Stimulated activated CD4-positive, alpha-beta T cell treated with anti-CD3 and anti-CD28 coated beads, TNF-alpha, amount 100 ng/mL, for 48 hours (primary cell): ENCODE measurements at regions not wholly inside any gene's neighbourhood (a gene's known extent, or its start where the extent isn't known, plus 50 kb on each side); places are given as distances from the start of the nearest gene placed in this dataset.

Experiments used
- DNase-seq, 3 donors: peaks; one replicate each; pipeline ENCODE4 v3.0.0-alpha.2; 2020; ENCODE audit warnings: low read depth in 3 of 3

DNA sequence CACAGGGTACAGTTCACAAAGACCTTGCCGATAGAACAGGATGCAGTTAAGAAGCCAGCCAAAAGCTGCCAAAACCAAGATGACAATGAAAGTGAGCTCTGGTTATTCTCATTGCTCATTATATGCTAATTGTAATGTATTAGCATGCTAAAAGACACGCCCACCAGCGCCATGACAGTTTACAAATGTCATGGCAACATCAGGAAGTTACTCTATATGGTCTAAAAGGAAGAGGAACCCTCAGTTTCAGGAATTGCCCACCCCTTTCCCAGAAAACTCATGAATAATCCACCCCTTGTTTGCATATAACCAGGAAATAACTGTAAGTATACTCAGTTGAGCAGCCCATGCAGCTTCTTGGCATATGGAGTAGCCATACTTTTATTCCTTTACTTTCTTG is 748.7 kb downstream of the QKI start:
- no peak for DNase-seq

DNA sequence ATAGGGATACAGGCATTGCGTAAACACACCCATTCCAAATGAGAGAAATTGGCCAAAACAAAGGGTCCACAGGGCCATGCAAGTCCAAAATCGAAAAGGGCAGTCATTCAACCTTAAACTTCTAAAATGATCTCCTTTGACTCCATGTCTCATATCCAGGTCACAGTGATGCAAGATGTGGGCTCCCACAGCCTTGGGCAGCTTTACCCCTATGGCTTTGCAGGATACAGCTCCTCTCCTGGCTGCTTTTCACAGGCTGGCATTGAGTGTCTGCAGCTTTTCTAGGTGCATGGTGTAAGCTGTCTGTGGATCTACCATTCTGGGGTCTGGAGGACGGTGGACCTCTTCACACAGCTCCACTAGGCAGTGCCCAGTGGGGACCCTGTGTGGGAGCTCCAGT is 744.5 kb downstream of the QKI start:
- no peak for DNase-seq

- DNase-seq, result no peak
Measured at GRCh38 chr6:164154588-164154987, 740.1 kb downstream of the QKI start.

GRCh38 chr6:164152611-164153010 is 738.1 kb downstream of the QKI start:
- no peak for DNase-seq

DNA sequence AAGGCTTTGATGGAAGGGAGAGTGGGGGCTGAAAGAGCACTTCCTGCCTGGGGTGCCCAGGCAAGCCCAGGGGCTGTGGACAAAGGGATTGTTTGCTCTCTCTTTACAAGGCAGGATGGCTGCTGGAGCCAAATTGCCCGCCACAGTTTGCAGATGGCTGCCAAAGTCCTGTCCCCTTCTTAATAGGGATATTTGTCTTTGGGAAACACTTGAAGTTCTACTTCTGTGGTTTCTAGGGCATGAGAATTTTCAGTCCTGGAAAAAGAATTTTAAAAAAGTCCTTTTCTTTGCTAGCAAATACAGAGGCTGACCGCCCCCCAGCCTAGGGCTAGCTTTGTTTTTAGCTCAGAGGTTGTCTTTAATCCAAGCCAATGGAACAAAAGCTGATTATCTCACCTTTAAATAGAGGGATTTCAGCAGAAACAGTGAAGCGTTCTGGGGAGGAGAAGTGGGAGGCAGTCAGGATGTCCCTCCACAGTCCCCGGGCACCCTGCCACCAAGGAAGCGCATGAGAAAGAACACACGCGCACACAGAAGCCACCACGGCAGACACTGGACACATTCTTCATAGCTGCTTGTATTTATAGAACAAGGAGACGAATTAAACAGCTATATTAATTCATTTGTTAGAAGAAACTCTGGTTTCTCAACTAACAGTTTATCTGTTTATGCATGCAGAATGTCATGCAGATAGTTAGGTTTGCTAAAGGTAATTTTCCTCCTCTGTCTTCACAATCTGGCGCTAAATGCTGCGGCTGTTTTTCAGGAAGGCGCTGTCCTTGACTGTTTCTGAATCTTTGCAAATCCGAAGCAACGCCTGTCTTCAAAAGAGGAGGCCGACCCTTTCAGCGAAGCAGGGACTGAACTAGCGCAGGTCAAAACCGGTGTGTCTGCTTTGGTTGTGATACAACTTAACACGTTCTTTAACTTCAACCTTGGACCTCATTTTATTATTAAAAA is 736.9 kb downstream of the QKI start:
- DNase-seq, result no peak

GRCh38 chr6:164150232-164150631 is 735.7 kb downstream of the QKI start:
- DNase-seq, result no peak

- no peak for DNase-seq
Measured at GRCh38 chr6:164148788-164149187, 734.3 kb downstream of the QKI start.

DNA sequence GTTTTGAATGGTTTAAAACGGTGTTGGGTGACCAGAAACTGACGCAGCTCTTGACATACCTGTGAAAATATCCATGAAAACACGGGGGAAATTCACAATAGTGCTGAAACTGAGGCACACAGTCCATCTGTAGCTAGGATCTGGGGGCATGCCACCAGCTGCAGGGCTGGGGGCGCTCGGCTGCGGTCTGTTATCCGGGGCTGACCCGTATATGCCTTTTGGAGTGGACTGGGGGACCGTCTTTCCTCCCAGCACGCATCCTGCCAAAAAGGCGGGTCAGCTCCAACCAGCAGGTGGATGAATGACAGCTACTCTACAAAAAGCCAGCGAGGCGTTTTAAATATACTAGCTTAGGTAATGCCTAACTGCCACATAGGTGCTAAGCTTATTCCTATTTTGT is 729.8 kb downstream of the QKI start:
- DNase-seq, result no peak

DNA sequence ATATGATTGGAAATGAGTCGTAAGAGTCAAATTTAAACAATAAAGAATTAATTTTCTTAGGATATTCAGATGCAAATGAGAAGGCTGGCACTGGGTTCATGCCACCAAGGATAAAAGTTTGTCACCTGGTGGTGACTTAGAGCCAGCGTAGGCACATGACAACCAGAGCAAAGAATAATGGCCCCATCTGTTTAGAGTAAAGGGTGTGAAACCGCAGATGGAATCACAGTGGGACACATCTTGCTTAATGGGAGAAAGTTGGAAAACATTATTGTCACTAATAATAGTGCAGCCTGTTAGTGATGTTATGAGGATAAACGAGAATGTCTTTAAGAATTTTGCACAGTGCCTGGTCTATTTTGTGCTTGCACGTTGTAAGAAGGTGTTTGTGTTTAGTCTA is 727.8 kb downstream of the QKI start:
- no peak for DNase-seq

DNA sequence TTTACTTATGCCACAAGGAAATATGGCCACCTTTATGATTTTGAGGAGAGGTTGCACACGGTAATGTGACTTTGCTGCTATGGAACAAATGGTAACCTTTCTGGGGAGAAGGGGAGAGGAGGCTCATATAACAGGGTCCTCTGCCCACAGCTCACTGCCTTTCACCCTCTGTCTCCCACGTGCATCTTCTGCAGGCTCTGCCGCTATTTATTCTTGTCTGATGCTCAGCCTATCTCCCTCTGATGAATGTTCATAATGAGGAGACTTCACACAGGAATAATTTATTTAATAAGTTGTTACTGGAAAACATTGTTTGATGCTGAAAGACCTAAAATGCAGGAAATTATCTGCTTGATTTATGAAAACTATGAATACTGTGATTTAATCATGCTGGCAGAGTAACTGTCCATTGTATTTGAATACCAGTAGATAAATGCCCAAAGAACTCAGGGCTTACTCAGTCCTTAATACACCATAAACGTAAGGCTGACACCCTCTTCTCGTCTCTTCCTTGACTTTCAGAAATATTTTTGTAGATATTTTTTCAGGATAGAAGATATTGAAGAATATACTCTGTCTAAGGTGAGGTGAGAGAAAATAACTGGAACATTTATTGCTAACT is 721.1 kb downstream of the QKI start:
- no peak for DNase-seq

DNA sequence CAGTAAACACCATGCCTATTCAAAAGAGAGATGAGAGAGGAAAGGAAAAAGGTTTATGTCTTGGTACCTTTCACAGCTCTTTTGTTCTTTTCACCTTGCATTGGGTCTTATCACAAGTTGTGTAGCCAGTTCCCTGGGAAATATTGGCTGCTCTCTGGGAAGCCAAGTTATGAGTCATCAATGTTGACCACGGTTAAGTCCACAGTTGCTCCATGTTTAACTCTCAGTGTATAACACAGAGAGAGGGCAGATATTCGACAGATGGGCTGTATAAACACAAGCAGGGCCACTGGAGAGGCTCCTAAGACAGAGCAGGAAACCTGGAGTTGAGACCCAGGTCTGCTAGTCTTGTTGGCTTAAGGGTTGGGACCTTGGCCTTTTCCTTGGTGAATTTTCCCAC is 718.6 kb downstream of the QKI start:
- DNase-seq, result no peak

DNA sequence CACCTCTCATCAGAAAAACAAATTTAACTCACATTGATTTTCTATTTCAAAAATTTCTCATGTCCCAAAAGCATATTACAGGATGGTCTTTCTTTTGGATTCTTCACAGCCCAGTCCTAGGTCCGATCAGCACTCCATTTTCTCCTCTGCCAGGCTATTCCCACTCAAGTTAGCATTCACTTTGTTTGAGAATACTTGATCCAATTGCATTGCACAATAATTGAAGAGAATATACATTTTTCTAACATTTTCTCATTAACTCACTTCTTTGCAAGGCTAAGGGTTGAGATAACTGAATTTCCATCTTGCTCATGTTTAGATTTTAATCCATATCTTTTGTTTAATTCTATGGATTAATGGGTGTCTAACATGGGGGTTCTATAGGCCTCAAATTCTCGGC is 716.1 kb downstream of the QKI start:
- no peak for DNase-seq

DNA sequence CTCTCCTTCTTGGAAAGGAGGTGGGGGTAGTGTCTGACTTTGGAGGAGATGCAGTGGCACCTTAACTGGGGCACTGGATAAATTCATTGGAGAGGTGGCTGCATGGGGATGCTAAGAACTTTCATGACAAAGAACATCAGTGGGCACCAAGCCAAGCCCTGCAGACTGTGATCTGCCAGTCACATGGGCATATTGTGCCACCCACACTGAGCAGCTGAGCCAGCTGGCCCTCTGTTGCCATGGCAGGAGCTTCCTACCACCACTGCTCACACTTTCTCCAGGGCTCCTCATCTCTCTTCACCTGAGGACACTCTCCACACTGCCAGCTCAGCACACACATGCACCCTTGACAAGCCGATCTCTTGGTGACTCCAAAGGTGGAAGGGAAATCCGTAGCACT is 715.6 kb downstream of the QKI start:
- no peak for DNase-seq

GRCh38 chr6:164129218-164129617 is 714.7 kb downstream of the QKI start:
- no peak for DNase-seq

DNA sequence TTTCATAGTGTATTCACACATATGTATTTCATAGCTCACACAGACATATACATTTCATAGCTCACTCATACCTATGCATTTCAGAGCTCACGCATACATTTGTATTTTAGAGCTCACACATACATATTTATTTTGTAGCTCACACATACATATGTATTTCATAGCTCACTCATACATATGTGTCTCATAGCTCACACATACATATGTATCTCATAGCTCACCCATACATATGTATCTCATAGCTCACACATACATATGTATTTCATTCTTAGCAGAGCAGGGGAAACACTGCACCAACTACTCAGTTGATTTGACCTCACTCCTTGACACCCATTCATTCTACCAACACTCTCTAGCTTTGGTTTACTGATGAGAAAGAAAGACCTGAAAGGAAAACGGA is 713.6 kb downstream of the QKI start:
- DNase-seq, result no peak

DNA sequence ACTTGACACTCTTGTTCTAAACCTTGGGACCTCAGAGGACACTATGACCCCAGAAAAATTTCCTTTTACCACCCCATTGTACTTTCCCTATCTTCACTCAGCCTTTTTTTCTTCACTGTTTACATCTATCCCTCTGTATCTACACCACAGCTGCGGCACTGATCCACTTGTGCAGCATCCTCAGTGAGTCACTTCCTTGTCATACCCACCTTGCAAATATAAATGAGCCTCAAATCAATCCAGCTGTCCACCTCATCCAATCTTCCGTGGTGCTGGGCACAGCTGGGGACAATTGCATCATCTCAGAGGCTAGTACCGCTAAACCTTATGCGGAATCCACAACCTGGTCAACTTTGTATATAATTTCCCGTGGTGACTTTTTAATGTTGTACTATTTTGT is 710.5 kb downstream of the QKI start:
- DNase-seq, result no peak

GRCh38 chr6:164124473-164124872 is 710.0 kb downstream of the QKI start:
- no peak for DNase-seq

GRCh38 chr6:164122109-164122508 is 707.6 kb downstream of the QKI start:
- no peak for DNase-seq

DNA sequence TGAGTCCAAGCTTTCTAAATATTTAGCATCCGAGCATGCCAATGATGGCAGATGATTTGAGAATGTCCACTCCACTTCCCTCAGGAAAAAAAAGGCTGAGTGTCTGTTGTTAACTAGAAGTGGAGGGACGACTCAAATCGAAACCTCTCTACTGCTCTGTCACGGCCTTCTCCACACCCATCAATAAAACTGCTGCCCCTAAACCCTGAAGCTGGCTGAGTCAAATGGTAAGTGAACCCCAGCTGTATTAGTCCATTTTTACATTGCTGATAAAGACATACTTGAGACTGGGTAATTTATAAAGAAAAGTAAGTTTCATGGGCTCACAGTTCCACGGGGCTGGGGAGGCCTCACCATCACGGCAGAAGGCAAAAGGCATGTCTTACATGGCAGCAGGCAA is 707.0 kb downstream of the QKI start:
- DNase-seq, result no peak

DNA sequence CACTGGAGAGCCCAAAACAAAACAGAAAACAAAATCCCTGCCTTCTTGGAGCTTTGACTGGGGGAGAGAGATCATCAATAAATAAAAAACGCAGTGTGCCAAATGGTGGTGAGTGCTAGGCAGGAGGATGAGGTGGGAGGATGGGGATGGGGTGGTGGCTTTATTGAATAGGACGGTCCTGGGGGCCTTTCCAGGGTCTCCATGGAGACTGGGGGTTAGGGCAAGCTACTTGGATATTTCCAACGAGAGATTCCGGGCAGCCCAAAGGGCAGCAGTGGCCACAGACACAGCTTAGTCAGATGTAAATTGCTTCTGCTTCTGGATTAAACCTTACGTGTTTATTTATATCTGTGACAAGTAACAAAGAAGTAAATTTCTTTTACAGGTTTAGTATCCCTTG is 700.1 kb downstream of the QKI start:
- DNase-seq, result no peak

GRCh38 chr6:164114051-164114450 is 699.5 kb downstream of the QKI start:
- DNase-seq, result no peak

DNA sequence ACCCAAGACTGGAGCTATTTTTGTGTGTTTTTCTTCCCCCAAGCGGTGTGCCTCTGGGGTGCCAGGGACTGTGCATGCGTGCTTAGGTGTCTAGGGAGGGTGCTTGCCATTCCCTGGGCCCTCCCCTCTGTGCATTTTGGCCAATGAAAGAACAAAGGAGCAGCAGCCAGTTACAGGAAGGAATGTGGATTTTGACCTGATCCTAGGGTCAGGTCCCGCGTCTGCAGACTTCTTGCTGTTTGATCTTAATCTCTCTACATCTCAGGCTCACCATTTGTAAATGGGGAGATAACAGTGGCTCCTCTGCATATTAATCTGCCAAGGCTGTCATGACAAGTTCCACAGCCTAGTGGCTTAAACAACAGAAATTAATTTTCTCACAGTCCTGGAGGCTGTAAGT is 699.1 kb downstream of the QKI start:
- DNase-seq, result no peak

DNA sequence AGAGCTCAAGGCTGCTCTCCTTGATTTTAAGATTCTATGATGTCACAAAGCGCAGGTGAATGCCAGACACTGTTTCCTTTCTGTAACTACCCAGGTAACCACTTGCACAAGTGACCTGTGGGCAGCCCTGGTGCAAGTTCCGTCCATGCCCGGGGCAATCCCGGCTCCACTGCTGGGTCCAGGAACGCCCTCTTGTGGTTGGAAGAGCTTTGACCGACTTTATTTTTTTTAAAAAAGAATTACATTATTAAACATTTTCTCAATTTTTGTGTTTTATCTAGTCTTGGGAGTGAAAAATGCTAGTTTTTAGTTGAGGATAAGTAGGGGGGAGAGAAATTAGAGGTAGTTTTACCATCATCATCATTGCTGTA is 695.2 kb downstream of the QKI start:
- DNase-seq, result no peak
